ENCODE measurements at regions not wholly inside any gene's neighbourhood (a gene's known extent, or its start where the extent isn't known, plus 50 kb on each side); places are given as distances from the start of the nearest gene placed in this dataset.

GRCh38 chr4:171288816-171289432 is 524.3 kb upstream of the GALNTL6 start:
- TF ChIP-seq JUND (IDR thresholded peaks at IDR 0.05) (no peak), CEBPB (IDR thresholded peaks at IDR 0.05; ENCODE audit: low read depth) (no peak), POLR2A (IDR thresholded peaks at IDR 0.05; ENCODE audit: borderline replicate concordance, extremely low read depth, insufficient read depth, insufficient read length) (no peak), MAX (IDR thresholded peaks at IDR 0.05) (no peak), CTCF (IDR thresholded peaks at IDR 0.05 in 2 of 3, conservative IDR thresholded peaks at IDR 0.05 in 1 of 3; ENCODE audit: borderline replicate concordance in 1 of 3, insufficient read depth in 1 of 3, low read depth in 2 of 3, low read length in 2 of 3) (no peak), ZFX (IDR thresholded peaks at IDR 0.05) (no peak), TCF7L2 (IDR thresholded peaks at IDR 0.05; ENCODE audit: borderline replicate concordance, extremely low read depth, insufficient read depth, insufficient read length) (no peak)
